IMR-90 (cell line): ENCODE measurements at regions not wholly inside any gene's neighbourhood (a gene's known extent, or its start where the extent isn't known, plus 50 kb on each side); places are given as distances from the start of the nearest gene placed in this dataset.

ENCODE experiments used
- ATAC-seq: fragments of 200-7000 bp; cut with Tn5 transposase; 2 replicates; pipeline ENCODE4 v1.9.1; 2020; ENCODE audit warnings: low read depth, mild to moderate bottlenecking, moderate library complexity
- BruUV-seq: library from RNA; stranded (reverse); fragments of 400-500 nt; replicated peaks from 2 replicates; lab custom pipeline; 2021; lab: Mats Ljungman, UMichigan
- CTCF ChIA-PET: fragments of 300-600 bp; formaldehyde crosslinking; extraction: SDS; loops from one replicate; lab custom pipeline; 2021; ENCODE audit warnings: antibody characterized with exemption; lab: Yijun Ruan, JAX
- POLR2A ChIA-PET: fragments of 300-600 bp; sonication (Branson Sonifier 250); formaldehyde crosslinking; loops from one replicate; lab custom pipeline; 2022; ENCODE audit warnings: antibody characterized with exemption; ENCODE audit not compliant: unreplicated experiment; lab: Charles Lee
- DNase-seq: peaks from one replicate; pipeline ENCODE4 v3.0.0; 2013
- H2AFZ ChIP-seq: replicated peaks from 2 replicates; pipeline ENCODE3; 2013; ENCODE audit warnings: low read length, mild to moderate bottlenecking; ENCODE audit not compliant: poor library complexity
- H2AK5ac ChIP-seq: 2 replicates; pipeline ENCODE4 v1.6.1; 2013; ENCODE audit warnings: low read depth, low read length, inconsistent platforms
- H2AK9ac ChIP-seq: replicated peaks from 2 replicates; pipeline ENCODE3; 2013; ENCODE audit warnings: mild to moderate bottlenecking, low read depth, low read length, moderate library complexity; ENCODE audit not compliant: poor library complexity
- H2BK120ac ChIP-seq: 2 replicates; pipeline ENCODE4 v1.6.1; 2013; ENCODE audit warnings: low read depth, low read length, inconsistent platforms
- H2BK15ac ChIP-seq: 3 replicates; pipeline ENCODE4 v1.6.1; 2013; ENCODE audit warnings: low read depth, low read length, inconsistent platforms
- H2BK20ac ChIP-seq: 2 replicates; pipeline ENCODE4 v1.6.1; 2013; ENCODE audit warnings: low read depth, mild to moderate bottlenecking, inconsistent platforms, low read length, moderate library complexity
- H2BK5ac ChIP-seq: 2 replicates; pipeline ENCODE4 v1.6.1; 2013; ENCODE audit warnings: mild to moderate bottlenecking, low read depth, low read length, inconsistent platforms; ENCODE audit not compliant: poor library complexity, severe bottlenecking
- H3K14ac ChIP-seq: replicated peaks from 2 replicates; pipeline ENCODE4 v1.6.1; 2013; ENCODE audit warnings: low read depth, low read length, inconsistent platforms
- H3K18ac ChIP-seq: 2 replicates; pipeline ENCODE4 v1.6.1; 2013; ENCODE audit warnings: low read depth, low read length, control low read depth
- H3K23ac ChIP-seq: 2 replicates; pipeline ENCODE4 v1.6.1; 2013; ENCODE audit warnings: low read depth, low read length, inconsistent platforms
- H3K27ac ChIP-seq: 2 replicates; pipeline ENCODE4 v1.5.1; 2013; ENCODE audit warnings: mild to moderate bottlenecking, control low read depth, low read length; ENCODE audit not compliant: insufficient read depth
- H3K27me3 ChIP-seq: 2 replicates; pipeline ENCODE4 v1.6.1; 2013; ENCODE audit warnings: low read length; ENCODE audit not compliant: control insufficient read depth, insufficient read depth
- H3K36me3 ChIP-seq: 2 replicates; pipeline ENCODE4 v1.6.1; 2013; ENCODE audit warnings: low read length, mixed read lengths; ENCODE audit not compliant: control insufficient read depth, insufficient read depth
- H3K4ac ChIP-seq: 2 replicates; pipeline ENCODE4 v1.6.1; 2013; ENCODE audit warnings: low read depth, low read length, inconsistent platforms
- H3K4me1 ChIP-seq: 2 replicates; pipeline ENCODE4 v1.6.1; 2013; ENCODE audit warnings: low read length, mixed read lengths; ENCODE audit not compliant: control insufficient read depth, insufficient read depth
- H3K4me2 ChIP-seq: 2 replicates; pipeline ENCODE4 v1.6.1; 2013; ENCODE audit warnings: low read depth, mild to moderate bottlenecking, control low read depth, low read length, moderate library complexity
- H3K4me3 ChIP-seq: 2 replicates; pipeline ENCODE4 v1.5.1; 2013; ENCODE audit warnings: low read depth, mild to moderate bottlenecking, control low read depth, low read length, moderate library complexity; ENCODE audit not compliant: insufficient read depth
- H3K56ac ChIP-seq: 2 replicates; pipeline ENCODE4 v1.6.1; 2013; ENCODE audit warnings: low read length, inconsistent platforms; ENCODE audit not compliant: insufficient read depth; ENCODE audit errors: extremely low read depth
- H3K79me1 ChIP-seq, 2 experiments: 2 replicates each; pipeline ENCODE4 v1.6.1; 2013; ENCODE audit warnings: low read length in 2 of 2, inconsistent platforms in 1 of 2, low read depth in 1 of 2
- H3K9ac ChIP-seq: 2 replicates; pipeline ENCODE4 v1.6.1; 2013; ENCODE audit warnings: low read depth, low read length, control low read depth
- H3K9me1 ChIP-seq: 2 replicates; pipeline ENCODE4 v1.6.1; 2013; ENCODE audit warnings: low read length, inconsistent platforms; ENCODE audit not compliant: insufficient read depth
- H3K9me3 ChIP-seq: 2 replicates; pipeline ENCODE4 v1.6.1; 2013; ENCODE audit warnings: low read length; ENCODE audit not compliant: control insufficient read depth, insufficient read depth
- H4K20me1 ChIP-seq: 2 replicates; pipeline ENCODE4 v1.6.1; 2013; ENCODE audit warnings: low read length, inconsistent platforms; ENCODE audit not compliant: insufficient read depth
- H4K5ac ChIP-seq: 2 replicates; pipeline ENCODE4 v1.6.1; 2013; ENCODE audit warnings: mild to moderate bottlenecking, low read depth, low read length, control low read depth
- H4K8ac ChIP-seq, 2 experiments: 2 replicates each; pipeline ENCODE4 v1.6.1; 2013; ENCODE audit warnings: low read depth in 2 of 2, low read length in 2 of 2, control low read depth in 1 of 2, inconsistent platforms in 1 of 2
- H4K91ac ChIP-seq: 2 replicates; pipeline ENCODE4 v1.6.1; 2013; ENCODE audit warnings: low read depth, low read length, inconsistent platforms; ENCODE audit not compliant: insufficient read depth
- FOS ChIP-seq: fragments of 150-350 bp; IDR thresholded peaks from 2 replicates; pipeline ENCODE4 v1.6.1; 2016; ENCODE audit warnings: low read depth, low read length
- MAFK ChIP-seq: IDR thresholded peaks from 2 replicates; pipeline ENCODE4 v1.6.1; 2012; ENCODE audit warnings: low read depth, low read length, improper control_type of control experiment
- MAZ ChIP-seq: IDR thresholded peaks from 2 replicates; pipeline ENCODE4 v1.6.1; 2012; ENCODE audit warnings: low read depth, mild to moderate bottlenecking, low read length, improper control_type of control experiment, moderate library complexity, borderline replicate concordance
- POLR2A ChIP-seq: IDR thresholded peaks from 2 replicates; pipeline ENCODE4 v1.6.1; 2012; ENCODE audit warnings: mild to moderate bottlenecking, low read depth, low read length
- RAD21 ChIP-seq: IDR thresholded peaks from 2 replicates; pipeline ENCODE4 v1.6.1; 2012; ENCODE audit warnings: low read length, improper control_type of control experiment
- WGBS, 2 experiments: methylation state at CpG; one replicate each; pipeline versions ENCODE4 v1.1.5 to v1.1.7; 2013; ENCODE audit warnings: missing lambda C conversion rate in 2 of 2; ENCODE audit not compliant: insufficient read length in 1 of 2; ENCODE audit errors: extremely low coverage in 2 of 2; 5-methylcytosine and 5-hydroxymethylcytosine counted together
- dilution Hi-C: fragments of 300-500 bp; cut with HindIII; formaldehyde crosslinking; loops from one replicate; pipeline ENCODE4 v1.14.3; 2018; ENCODE audit warnings: low sequenced_read_pairs; ENCODE audit not compliant: unreplicated experiment
- in situ Hi-C: fragments of 300-500 bp; cut with MboI; formaldehyde crosslinking; loops from 3 replicates; pipeline ENCODE4 v1.14.3; 2019; ENCODE audit warnings: low sequenced_read_pairs, inconsistent platforms, mixed read lengths
- intact Hi-C: fragments of 100-400 bp; cut with micrococcal nuclease; formaldehyde crosslinking; loops from 2 replicates; pipeline ENCODE4 v1.10.0; 2022

- POLR2A ChIA-PET: no interaction called here
- H3K4me3 ChIP-seq: no peak overlapping the region
- H3K79me1 ChIP-seq: no peaks in the 10 kb centered on the region
- no peak overlapping the region for H3K56ac ChIP-seq
- H2BK5ac ChIP-seq: no peak overlapping the region
- H3K27ac ChIP-seq: no peak overlapping the region
- no peak overlapping the region for H2AK5ac ChIP-seq
- H4K5ac ChIP-seq: no peak overlapping the region
- no peak overlapping the region for H3K14ac ChIP-seq
- no peak for DNase-seq
- in situ Hi-C loops: no loop called here
- no peak overlapping the region for H2AFZ ChIP-seq
- no peaks in the 10 kb centered on the region for H3K9me1 ChIP-seq
- no peak overlapping the region for H2AK9ac ChIP-seq
- no peak overlapping the region for H4K91ac ChIP-seq
- dilution Hi-C loops: no loop called here
- no peak overlapping the region for H3K9ac ChIP-seq
- TF ChIP-seq POLR2A (no peak), FOS (no peak), MAZ (no peak), RAD21 (no peak), MAFK (no peak)
- intact Hi-C loops: no loop called here
- H3K36me3 ChIP-seq: no peaks in the 10 kb centered on the region
- no peak overlapping the region for H3K4ac ChIP-seq
- no peak for ATAC-seq
- H3K4me1 ChIP-seq: no peaks in the 10 kb centered on the region
- H3K23ac ChIP-seq: no peak overlapping the region
- no peak overlapping the region for H2BK15ac ChIP-seq
- no peaks in the 10 kb centered on the region for H4K20me1 ChIP-seq
- H3K9me3 ChIP-seq: peaks cover 16% of the 10 kb centered on the region
- H2BK120ac ChIP-seq: no peak overlapping the region
- 0% methylated on average over 2 of the region's 10 CpGs; no CpG with 5 or more reads in 1 of the 2 experiments for WGBS, 2 experiments
- no TSS peak for BruUV-seq
- CTCF ChIA-PET: no interaction called here
- no peak overlapping the region for H4K8ac ChIP-seq
- no peak overlapping the region for H3K18ac ChIP-seq
- H3K27me3 ChIP-seq: no peaks in the 10 kb centered on the region
- no peak overlapping the region for H3K4me2 ChIP-seq
- H2BK20ac ChIP-seq: no peak overlapping the region
Observed at GRCh38 chr17:11121341-11121985, 119.5 kb upstream of the SHISA6 start.
